ENCODE measurements at regions not wholly inside any gene's neighbourhood (a gene's known extent, or its start where the extent isn't known, plus 50 kb on each side); places are given as distances from the start of the nearest gene placed in this dataset.

DNA sequence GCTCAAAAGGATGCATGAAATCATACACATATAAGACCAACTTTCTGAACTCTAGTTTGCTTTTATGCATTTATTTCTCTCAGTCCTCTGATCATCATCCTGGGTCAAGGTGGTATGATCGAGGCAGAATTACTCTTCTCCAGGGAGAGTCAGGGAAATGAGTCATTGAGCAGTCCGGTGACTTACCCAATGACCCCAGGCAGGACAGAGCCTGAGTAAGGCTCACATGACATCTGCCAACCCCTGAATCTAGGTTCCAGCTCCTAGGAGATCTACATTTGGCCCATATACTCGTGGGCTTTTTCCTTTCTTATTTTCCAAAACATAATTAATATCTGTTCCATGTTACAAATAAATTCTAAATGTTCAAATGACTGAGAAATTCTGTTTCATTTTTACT lies 502.3 kb downstream of the FOXO1 start:
- no peak overlapping the region for H3K4me3 Mint-ChIP-seq (ENCODE audit: unreplicated experiment)
- peaks cover 1% of the 10 kb centered on the region for H3K27me3 Mint-ChIP-seq (ENCODE audit: unreplicated experiment)
- peaks cover 17% of the 10 kb centered on the region for H3K4me1 Mint-ChIP-seq (ENCODE audit: low read depth, unreplicated experiment)
- no peak for DNase-seq
- no peaks in the 10 kb centered on the region for H3K36me3 Mint-ChIP-seq (ENCODE audit: unreplicated experiment)
- no peak overlapping the region for H3K27ac Mint-ChIP-seq (ENCODE audit: unreplicated experiment)
- TF ChIP-seq CTCF (IDR thresholded peaks at IDR 0.05; ENCODE audit: partially characterized antibody, unreplicated experiment): no peak
- no peaks in the 10 kb centered on the region for H3K9me3 Mint-ChIP-seq (ENCODE audit: unreplicated experiment)

DNA sequence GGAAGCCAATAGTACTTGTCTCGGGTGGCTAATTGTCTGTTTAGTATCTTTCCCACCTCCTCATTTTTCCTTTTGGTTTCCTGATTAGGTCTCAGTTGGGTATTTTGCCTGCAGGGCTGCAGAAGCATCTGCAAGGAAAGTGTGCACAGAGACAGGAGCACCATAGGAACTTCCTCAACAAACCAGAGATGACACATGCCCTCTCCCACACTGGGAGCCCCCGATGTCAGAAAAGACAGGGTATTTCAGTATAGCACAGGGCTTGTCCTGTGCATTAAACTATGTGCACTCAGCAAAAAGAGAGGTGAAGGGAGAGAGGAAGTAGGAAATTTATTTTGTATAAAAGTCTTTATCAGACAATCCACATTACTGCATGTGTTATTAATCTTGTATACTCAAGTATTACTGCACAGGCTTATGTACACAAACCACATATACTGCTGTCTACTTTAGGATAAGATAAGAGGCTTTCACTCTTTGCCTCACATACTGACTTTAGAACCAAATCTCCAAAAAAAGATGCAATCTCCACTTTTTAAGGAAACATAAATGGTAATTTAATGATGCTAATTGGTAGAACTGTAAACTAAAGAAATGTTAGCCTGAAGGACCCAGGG lies 501.0 kb downstream of the FOXO1 start:
- no peaks in the 10 kb centered on the region for H3K36me3 Mint-ChIP-seq (ENCODE audit: unreplicated experiment)
- H3K9me3 Mint-ChIP-seq (ENCODE audit: unreplicated experiment): no peaks in the 10 kb centered on the region
- no peak for DNase-seq
- no peak overlapping the region for H3K4me3 Mint-ChIP-seq (ENCODE audit: unreplicated experiment)
- TF ChIP-seq CTCF (IDR thresholded peaks at IDR 0.05; ENCODE audit: partially characterized antibody, unreplicated experiment): no peak
- H3K27me3 Mint-ChIP-seq (ENCODE audit: unreplicated experiment): peaks cover 1% of the 10 kb centered on the region
- peaks cover 14% of the 10 kb centered on the region for H3K4me1 Mint-ChIP-seq (ENCODE audit: low read depth, unreplicated experiment)
- no peak overlapping the region for H3K27ac Mint-ChIP-seq (ENCODE audit: unreplicated experiment)

DNA sequence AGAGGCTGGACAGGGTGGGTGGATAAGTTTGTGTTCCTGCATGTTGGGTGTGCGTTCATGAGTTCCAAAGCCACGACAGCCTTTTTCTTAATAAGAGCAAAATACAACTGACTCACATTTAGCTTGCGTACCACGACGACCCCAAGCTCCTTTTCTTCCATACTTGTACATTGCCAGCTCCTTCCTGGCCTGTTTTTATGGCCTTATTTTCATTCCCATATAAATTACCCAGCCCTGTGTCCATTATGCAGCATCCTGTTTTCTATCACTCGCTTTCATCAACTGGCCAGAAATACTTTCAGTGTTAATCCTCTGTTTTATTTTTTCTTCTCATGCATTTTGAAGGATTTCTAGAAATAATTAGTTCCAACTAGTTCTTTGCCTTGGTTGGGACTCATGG lies 499.1 kb downstream of the FOXO1 start:
- Mint-ChIP-seq H3K9me3 (ENCODE audit: unreplicated experiment) (no peaks in the 10 kb centered on the region), H3K4me1 (ENCODE audit: low read depth, unreplicated experiment) (peaks cover 1% of the 10 kb centered on the region), H3K36me3 (ENCODE audit: unreplicated experiment) (no peaks in the 10 kb centered on the region), H3K27me3 (ENCODE audit: unreplicated experiment) (no peaks in the 10 kb centered on the region), H3K4me3 (ENCODE audit: unreplicated experiment) (no peak overlapping the region), H3K27ac (ENCODE audit: unreplicated experiment) (no peak overlapping the region)
- no peak for DNase-seq
- TF ChIP-seq CTCF (IDR thresholded peaks at IDR 0.05; ENCODE audit: partially characterized antibody, unreplicated experiment): no peak

DNA sequence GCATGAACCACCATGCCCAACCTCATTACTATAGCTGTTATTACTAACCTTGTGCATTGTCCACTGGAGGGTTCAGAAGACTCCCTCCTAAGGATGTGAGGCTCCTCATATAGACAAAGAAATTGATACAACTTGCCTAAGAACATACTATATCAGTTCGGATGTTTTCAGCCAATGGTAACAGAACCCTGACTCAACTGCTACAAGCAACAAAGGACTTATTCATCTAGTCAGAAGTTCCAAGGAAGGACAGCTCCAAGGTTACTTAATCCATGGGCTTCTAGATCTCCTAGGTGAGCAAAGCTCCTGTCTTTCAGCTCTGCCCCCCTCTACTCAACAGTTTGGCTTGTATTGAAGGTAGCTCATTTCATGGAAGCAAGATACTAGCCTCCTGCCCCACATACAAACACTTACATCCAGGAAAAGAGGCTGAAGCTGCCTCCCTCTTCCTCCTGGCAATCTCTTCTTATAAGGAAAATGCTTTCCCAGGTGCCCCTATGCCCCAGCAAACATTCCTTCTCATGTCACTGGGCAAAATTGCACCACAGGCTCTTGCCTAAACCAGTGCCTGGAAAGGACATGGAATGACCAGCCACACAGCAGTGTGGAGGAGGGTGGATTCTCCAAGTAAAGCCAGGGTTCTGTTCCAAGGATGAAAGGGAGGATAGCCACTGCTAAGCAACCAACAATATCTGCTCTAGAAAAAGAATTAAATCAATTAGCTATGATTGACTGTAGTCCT lies 497.8 kb downstream of the FOXO1 start:
- no peak for TF ChIP-seq CTCF (IDR thresholded peaks at IDR 0.05; ENCODE audit: partially characterized antibody, unreplicated experiment)
- H3K4me1 Mint-ChIP-seq (ENCODE audit: low read depth, unreplicated experiment): peaks cover 5% of the 10 kb centered on the region
- no peak overlapping the region for H3K27ac Mint-ChIP-seq (ENCODE audit: unreplicated experiment)
- H3K27me3 Mint-ChIP-seq (ENCODE audit: unreplicated experiment): no peaks in the 10 kb centered on the region
- no peak for DNase-seq
- H3K9me3 Mint-ChIP-seq (ENCODE audit: unreplicated experiment): no peaks in the 10 kb centered on the region
- H3K36me3 Mint-ChIP-seq (ENCODE audit: unreplicated experiment): no peaks in the 10 kb centered on the region
- H3K4me3 Mint-ChIP-seq (ENCODE audit: unreplicated experiment): no peak overlapping the region

DNA sequence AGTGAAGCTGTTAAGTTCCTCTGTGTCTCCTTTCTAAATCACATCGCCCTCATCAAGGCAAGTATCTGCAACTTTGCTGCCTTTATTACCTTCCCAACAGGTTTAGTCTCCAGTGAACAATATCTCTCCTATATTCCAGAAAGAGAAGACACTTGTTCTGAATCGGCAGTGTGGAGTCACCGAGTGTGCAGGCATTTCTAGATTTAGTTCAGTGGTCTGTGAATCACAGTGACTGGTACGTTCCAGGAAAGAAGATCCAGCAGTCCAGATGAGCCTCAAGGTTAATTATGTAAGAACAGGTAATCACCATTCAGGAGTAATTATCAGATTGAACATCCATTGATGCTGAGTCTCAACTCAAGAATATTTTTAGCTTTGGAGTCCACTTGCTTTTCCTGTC lies 497.0 kb downstream of the FOXO1 start:
- Mint-ChIP-seq H3K9me3 (ENCODE audit: unreplicated experiment) (no peaks in the 10 kb centered on the region), H3K4me1 (ENCODE audit: low read depth, unreplicated experiment) (peaks cover 5% of the 10 kb centered on the region), H3K4me3 (ENCODE audit: unreplicated experiment) (no peak overlapping the region), H3K36me3 (ENCODE audit: unreplicated experiment) (no peaks in the 10 kb centered on the region), H3K27me3 (ENCODE audit: unreplicated experiment) (no peaks in the 10 kb centered on the region), H3K27ac (ENCODE audit: unreplicated experiment) (no peak overlapping the region)
- DNase-seq: no peak
- no peak for TF ChIP-seq CTCF (IDR thresholded peaks at IDR 0.05; ENCODE audit: partially characterized antibody, unreplicated experiment)

All from glutamatergic neuron (in vitro differentiated cells).